ENCODE measurements at regions not wholly inside any gene's neighbourhood (a gene's known extent, or its start where the extent isn't known, plus 50 kb on each side); places are given as distances from the start of the nearest gene placed in this dataset.

DNA sequence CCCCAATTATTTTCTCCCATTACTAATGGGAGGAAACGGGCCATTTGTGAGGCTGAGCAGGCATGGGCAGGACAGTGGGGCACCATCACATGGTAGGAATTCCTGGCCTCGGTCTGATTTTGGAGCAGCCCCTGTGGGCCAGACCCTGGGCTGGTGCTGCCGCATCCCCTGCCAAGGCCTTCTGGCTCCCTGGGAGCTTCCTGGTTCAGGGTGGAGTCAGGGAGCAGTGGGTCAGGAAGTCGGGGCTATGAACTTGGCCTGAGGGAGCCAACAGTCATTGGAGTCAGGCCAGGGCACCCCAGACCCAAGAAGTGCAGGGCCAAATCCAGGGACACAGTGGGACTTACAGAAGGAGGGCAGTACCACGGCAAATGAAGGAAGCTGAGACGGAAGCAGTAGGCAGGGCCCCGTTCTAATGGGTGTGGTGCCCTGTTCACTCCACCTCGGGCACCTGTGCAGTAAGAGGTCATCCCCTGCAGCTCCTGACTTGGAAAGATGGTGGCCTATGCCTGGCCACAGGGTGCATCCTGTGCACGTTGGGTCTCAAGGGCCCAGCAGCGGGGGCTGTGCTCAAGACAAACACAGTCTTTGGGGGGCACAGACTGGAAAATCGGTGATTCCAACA lies 328.1 kb downstream of the SMAD2 start:
- ChIA-PET POLR2A (ENCODE audit: low non-redundant PET) (no interaction called here), CTCF (no interaction called here)
- DNase-seq (ENCODE audit: low spot score): no peak
- TF ChIP-seq, protein P1, sequence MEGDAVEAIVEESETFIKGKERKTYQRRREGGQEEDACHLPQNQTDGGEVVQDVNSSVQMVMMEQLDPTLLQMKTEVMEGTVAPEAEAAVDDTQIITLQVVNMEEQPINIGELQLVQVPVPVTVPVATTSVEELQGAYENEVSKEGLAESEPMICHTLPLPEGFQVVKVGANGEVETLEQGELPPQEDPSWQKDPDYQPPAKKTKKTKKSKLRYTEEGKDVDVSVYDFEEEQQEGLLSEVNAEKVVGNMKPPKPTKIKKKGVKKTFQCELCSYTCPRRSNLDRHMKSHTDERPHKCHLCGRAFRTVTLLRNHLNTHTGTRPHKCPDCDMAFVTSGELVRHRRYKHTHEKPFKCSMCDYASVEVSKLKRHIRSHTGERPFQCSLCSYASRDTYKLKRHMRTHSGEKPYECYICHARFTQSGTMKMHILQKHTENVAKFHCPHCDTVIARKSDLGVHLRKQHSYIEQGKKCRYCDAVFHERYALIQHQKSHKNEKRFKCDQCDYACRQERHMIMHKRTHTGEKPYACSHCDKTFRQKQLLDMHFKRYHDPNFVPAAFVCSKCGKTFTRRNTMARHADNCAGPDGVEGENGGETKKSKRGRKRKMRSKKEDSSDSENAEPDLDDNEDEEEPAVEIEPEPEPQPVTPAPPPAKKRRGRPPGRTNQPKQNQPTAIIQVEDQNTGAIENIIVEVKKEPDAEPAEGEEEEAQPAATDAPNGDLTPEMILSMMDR (conservative IDR thresholded peaks at IDR 0.05; ENCODE audit: low read depth): no peak
- H3K27ac ChIP-seq: no peak overlapping the region

DNA sequence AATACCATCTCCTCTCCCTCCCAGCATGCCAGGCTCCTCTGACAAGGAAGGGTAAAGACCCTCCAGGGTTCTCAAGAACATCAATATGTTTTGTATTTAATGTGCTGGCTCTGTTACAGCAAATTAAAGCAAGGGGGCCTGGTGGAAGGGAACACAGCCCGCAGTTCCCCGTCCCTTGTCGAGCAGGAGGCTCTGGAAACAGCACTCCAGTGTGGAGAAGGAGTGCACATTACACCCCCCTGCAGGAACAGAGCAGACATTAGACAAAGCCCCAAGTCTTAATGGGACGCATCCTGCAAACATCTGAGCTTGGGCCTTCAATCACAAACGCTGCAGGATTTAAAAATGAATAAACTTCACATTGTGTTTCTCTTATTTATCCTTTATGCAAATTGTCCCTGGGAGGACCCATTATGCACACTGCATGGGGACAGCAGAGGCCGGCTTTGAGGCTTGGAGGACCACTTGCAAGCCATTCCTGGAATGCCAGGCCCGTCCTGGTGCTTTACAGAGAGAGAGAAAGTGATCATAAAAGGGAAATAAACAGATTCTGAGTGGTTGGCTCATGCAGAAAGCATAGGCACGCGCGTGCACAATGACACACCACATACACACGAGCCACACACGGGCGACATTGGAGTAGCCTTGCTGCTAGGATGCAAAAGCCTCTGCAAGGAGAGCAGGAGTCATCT lies 328.7 kb downstream of the SMAD2 start:
- no peak for DNase-seq (ENCODE audit: low spot score)
- ChIA-PET POLR2A (ENCODE audit: low non-redundant PET) (no interaction called here), CTCF (no interaction called here)
- H3K27ac ChIP-seq: no peak overlapping the region
- TF ChIP-seq, protein P1 (conservative IDR thresholded peaks at IDR 0.05; ENCODE audit: low read depth): no peak

DNA sequence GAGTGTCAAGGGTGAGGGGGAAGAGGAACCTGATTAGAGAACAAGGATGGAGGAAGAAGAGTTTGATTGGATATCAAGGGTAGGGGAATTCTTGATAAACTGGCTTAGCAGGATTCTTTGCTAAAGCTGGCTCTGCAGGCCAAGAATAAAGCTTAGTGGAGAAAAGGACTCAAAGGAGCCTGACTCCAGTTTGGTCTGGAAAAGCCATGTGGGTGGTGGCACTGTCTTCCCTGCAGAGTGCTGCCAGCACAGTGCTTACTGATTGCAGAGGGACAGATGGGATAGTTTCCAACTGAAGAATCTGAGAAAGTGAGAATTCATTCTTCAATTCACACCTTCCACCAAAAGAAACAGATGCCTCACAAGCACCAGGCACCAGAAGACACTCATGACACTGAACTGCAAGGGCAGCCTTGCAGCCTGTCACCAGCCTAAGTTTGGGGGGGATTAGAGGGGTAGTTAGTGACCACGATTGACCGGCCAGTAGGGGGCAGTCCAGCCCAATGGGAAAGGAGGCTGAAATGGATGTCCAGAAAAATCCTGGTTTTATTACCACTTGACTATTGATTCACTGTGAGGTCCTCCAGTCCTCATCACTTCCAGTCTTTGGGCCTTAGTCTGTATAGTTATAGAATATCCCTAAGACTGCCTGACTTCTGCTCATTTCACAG lies 334.5 kb downstream of the SMAD2 start:
- ChIA-PET POLR2A (ENCODE audit: low non-redundant PET) (no interaction called here), CTCF (interaction anchor here (0.6 kb wide), 1 partner anchor 174 kb away, joined by 3 read pairs; no protein-coding TSS in a partner anchor)
- no peak overlapping the region for H3K27ac ChIP-seq
- DNase-seq (ENCODE audit: low spot score): peak; percentile 0
- TF ChIP-seq, protein P1 (conservative IDR thresholded peaks at IDR 0.05; ENCODE audit: low read depth): no peak

DNA sequence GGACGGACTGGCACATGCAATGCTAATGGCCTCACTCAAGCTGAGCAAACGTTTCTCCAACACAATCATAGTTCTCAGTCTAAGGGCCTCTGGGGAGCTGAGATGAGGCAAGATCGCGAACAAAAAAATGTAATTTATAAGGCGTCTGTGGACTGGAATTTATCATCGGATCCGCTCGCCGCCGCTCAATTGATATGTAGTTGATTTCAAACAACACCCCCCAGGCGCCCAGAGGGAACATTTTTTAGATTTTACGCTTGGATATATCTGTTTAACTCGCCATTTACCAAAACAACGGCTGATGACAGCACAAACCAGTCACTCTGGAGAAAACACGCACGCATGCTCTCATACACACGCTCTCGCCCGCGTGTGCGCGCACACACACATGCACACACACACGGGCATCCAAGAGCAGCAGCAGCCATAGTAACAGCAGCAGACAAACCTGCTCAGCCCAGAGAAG lies 335.8 kb downstream of the SMAD2 start:
- ChIA-PET POLR2A (ENCODE audit: low non-redundant PET) (no interaction called here), CTCF (no interaction called here)
- no peak overlapping the region for H3K27ac ChIP-seq
- no peak for DNase-seq (ENCODE audit: low spot score)
- TF ChIP-seq, protein P1 (conservative IDR thresholded peaks at IDR 0.05; ENCODE audit: low read depth): no peak

DNA sequence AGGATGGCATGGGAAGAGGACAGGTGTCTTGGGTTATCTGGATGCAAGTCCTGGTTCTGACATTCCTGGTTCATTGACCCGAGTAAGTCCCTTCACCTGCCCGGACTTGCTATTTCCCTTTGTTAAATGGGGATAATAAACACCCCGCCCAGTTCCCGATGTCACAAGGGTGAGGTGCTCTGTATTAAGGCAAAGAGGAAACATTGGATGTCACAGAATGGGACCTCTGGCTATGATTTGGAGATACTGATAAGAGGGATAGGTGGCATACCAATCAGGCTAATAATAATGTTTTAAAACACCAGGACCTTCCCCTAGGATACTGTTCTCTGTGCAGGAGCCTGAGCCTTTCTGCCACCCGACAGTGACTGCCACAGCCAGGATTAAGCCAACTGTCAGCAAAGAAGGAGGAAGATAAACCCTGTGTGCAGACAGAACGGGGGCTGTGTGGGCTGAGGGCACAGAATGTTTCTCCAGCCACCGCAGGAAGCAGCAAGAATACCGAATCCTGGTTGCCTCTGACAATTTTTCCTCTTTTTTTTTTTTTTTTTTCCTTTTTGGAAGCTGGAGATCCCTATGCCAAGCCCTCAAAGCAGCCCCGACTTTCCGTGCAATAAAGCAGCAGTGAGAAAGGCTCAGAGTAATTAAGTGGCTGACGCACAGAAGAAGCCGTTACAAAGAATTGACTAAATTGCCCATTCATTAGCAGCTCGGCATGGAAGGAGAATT lies 336.6 kb downstream of the SMAD2 start:
- ChIA-PET POLR2A (ENCODE audit: low non-redundant PET) (no interaction called here), CTCF (no interaction called here)
- no peak for DNase-seq (ENCODE audit: low spot score)
- TF ChIP-seq, protein P1 (conservative IDR thresholded peaks at IDR 0.05; ENCODE audit: low read depth): no peak
- no peak overlapping the region for H3K27ac ChIP-seq

DNA sequence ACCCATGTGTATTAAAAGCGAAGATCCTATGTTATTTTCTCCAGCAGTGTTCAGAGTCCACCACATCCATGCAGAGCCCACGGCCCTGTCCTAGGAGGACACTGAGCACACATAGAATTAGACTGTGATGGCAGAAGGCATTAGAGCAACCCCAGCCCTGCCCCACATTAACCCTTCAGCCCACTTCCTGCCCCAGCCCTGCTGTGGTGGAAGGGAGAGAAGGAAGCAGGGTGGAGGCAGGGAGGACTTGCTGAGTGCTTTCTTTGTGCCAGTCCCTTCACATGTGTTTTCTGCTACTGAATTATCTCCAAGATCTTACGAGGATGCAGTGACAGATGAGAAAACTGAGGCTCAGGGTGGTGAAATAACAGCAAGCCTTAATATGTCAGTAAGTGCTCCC lies 339.0 kb downstream of the SMAD2 start:
- ChIA-PET CTCF (no interaction called here), POLR2A (ENCODE audit: low non-redundant PET) (no interaction called here)
- TF ChIP-seq, protein P1 (conservative IDR thresholded peaks at IDR 0.05; ENCODE audit: low read depth): no peak
- no peak for DNase-seq (ENCODE audit: low spot score)
- no peak overlapping the region for H3K27ac ChIP-seq

Measured in RWPE1 (cell line).